Keratinocyte (primary cell): ENCODE measurements at regions not wholly inside any gene's neighbourhood (a gene's known extent, or its start where the extent isn't known, plus 50 kb on each side); places are given as distances from the start of the nearest gene placed in this dataset.

Experiments used
- DNase-seq: peaks from one replicate; pipeline ENCODE4 v3.0.0-alpha.2; 2011; ENCODE audit warnings: low read depth, missing footprints, low spot score
- FAIRE-seq: peaks from 2 replicates; lab custom pipeline; 2011; peaks lifted over from hg19 to GRCh38; lab: Jason Lieb, UNC
- H2AFZ ChIP-seq: 2 replicates; pipeline ENCODE4 v1.6.0; 2012; ENCODE audit warnings: low read length, control low read depth, inconsistent platforms; ENCODE audit not compliant: control insufficient read depth
- H3K27ac ChIP-seq: 2 replicates; pipeline ENCODE4 v1.5.1; 2011; ENCODE audit warnings: low read length; ENCODE audit not compliant: control insufficient read depth, insufficient read depth
- H3K27me3 ChIP-seq: 3 replicates; pipeline ENCODE4 v1.6.0; 2011; ENCODE audit warnings: low read length; ENCODE audit not compliant: control insufficient read depth, insufficient read depth; ENCODE audit errors: extremely low read depth
- H3K36me3 ChIP-seq, 2 experiments: 2 replicates in 1 of 2; 3 replicates in 1 of 2; pipeline ENCODE4 v1.5.1; 2011; ENCODE audit warnings: low read length in 2 of 2, mild to moderate bottlenecking in 1 of 2; ENCODE audit not compliant: control insufficient read depth in 2 of 2, insufficient read depth in 2 of 2; ENCODE audit errors: extremely low read depth in 1 of 2
- H3K4me1 ChIP-seq: 3 replicates; pipeline ENCODE4 v1.5.1; 2011; ENCODE audit warnings: low read length; ENCODE audit not compliant: control insufficient read depth, insufficient read depth; ENCODE audit errors: extremely low read depth
- H3K4me2 ChIP-seq: 3 replicates; pipeline ENCODE4 v1.6.0; 2011; ENCODE audit warnings: low read depth, low read length; ENCODE audit not compliant: control insufficient read depth, insufficient read depth; ENCODE audit errors: extremely low read depth
- H3K4me3 ChIP-seq, 3 experiments: fragments of 200-600 bp in 1 of 3; sonication (generic) in 1 of 3; 2 replicates in 2 of 3; 3 replicates in 1 of 3; pipeline ENCODE4 v1.5.1; 2011 to 2016; ENCODE audit warnings: low read length in 3 of 3, mild to moderate bottlenecking in 3 of 3, control low read depth in 2 of 3, inconsistent platforms in 1 of 3, low read depth in 1 of 3, mixed read lengths in 1 of 3, mixed run types in 1 of 3, moderate library complexity in 1 of 3; ENCODE audit not compliant: control insufficient read depth in 2 of 3, insufficient read depth in 2 of 3; ENCODE audit errors: extremely low read depth in 1 of 3
- H3K79me2 ChIP-seq: 2 replicates; pipeline ENCODE4 v1.6.0; 2012; ENCODE audit warnings: low read length; ENCODE audit not compliant: control insufficient read depth, insufficient read depth
- H3K9ac ChIP-seq: 3 replicates; pipeline ENCODE4 v1.6.0; 2011; ENCODE audit warnings: low read length; ENCODE audit not compliant: control insufficient read depth, insufficient read depth; ENCODE audit errors: extremely low read depth
- H3K9me1 ChIP-seq: 3 replicates; pipeline ENCODE4 v1.6.0; 2011; ENCODE audit warnings: low read length; ENCODE audit not compliant: control insufficient read depth, insufficient read depth; ENCODE audit errors: extremely low read depth
- H3K9me3 ChIP-seq: 2 replicates; pipeline ENCODE4 v1.5.1; 2012; ENCODE audit warnings: low read depth, low read length; ENCODE audit not compliant: control insufficient read depth
- H4K20me1 ChIP-seq: 3 replicates; pipeline ENCODE4 v1.6.0; 2011; ENCODE audit warnings: low read length; ENCODE audit not compliant: control insufficient read depth, insufficient read depth; ENCODE audit errors: extremely low read depth
- CTCF ChIP-seq, 3 experiments: IDR thresholded peaks in 1 of 3; conservative IDR thresholded peaks in 1 of 3; optimal IDR thresholded peaks in 1 of 3; 2 replicates in 2 of 3; 3 replicates in 1 of 3; pipeline versions ENCODE3 to v1.5.1; 2011; ENCODE audit warnings: low read length in 3 of 3, mild to moderate bottlenecking in 3 of 3, moderate library complexity in 2 of 3, control low read depth in 1 of 3, inconsistent platforms in 1 of 3; ENCODE audit not compliant: insufficient read depth in 2 of 3; ENCODE audit errors: extremely low read depth in 1 of 3
- EZH2 ChIP-seq: IDR thresholded peaks from one replicate; pipeline ENCODE4 v1.6.1; 2012; ENCODE audit warnings: inconsistent platforms, mild to moderate bottlenecking, low read length, moderate library complexity
- dilution Hi-C: fragments of 300-500 bp; cut with MboI; formaldehyde crosslinking; loops from one replicate; pipeline ENCODE4 v1.7.0; 2020; ENCODE audit warnings: low sequenced_read_pairs; ENCODE audit not compliant: extremely low pct_ligation_motif_present

GRCh38 chr15:58258501-58259292 lies 120.5 kb downstream of the AQP9 start:
- Histone ChIP-seq H3K4me1 (peaks cover 38% of the 10 kb centered on the region), H3K9me3 (peaks cover 3% of the 10 kb centered on the region), H3K4me2 (peak overlapping the region; percentile 45), H2AFZ (peak overlapping the region; percentile 46), H3K36me3 (no peaks in the 10 kb centered on the region), H3K9ac (peak overlapping the region; percentile 37), H3K79me2 (no peaks in the 10 kb centered on the region), H3K4me3 (no peak overlapping the region), H3K9me1 (no peaks in the 10 kb centered on the region), H3K27me3 (no peaks in the 10 kb centered on the region), H4K20me1 (no peaks in the 10 kb centered on the region), H3K27ac (peak overlapping the region; percentile 82)
- peak; percentile 67 for DNase-seq
- dilution Hi-C loops = no loop called here
- peak; percentile 97 for FAIRE-seq
- TF ChIP-seq EZH2 (no peak), CTCF (optimal IDR thresholded peaks at IDR 0.05 in 1 of 3, IDR thresholded peaks at IDR 0.05 in 1 of 3, conservative IDR thresholded peaks at IDR 0.05 in 1 of 3; ENCODE audit: extremely low read depth in 1 of 3, insufficient read depth in 2 of 3, low read length in 3 of 3) (no peak)

GRCh38 chr15:58260205-58260724 lies 122.1 kb downstream of the AQP9 start:
- peak overlapping the region; percentile 82 for H3K27ac ChIP-seq
- no peaks in the 10 kb centered on the region for H3K27me3 ChIP-seq
- no peaks in the 10 kb centered on the region for H3K79me2 ChIP-seq
- H3K4me2 ChIP-seq = peak overlapping the region; percentile 58
- dilution Hi-C loops = no loop called here
- no peaks in the 10 kb centered on the region for H3K36me3 ChIP-seq
- H3K9me1 ChIP-seq = no peaks in the 10 kb centered on the region
- no peak overlapping the region for H3K4me3 ChIP-seq
- peak overlapping the region; percentile 53 for H3K9ac ChIP-seq
- TF ChIP-seq EZH2 (no peak), CTCF (optimal IDR thresholded peaks at IDR 0.05 in 1 of 3, IDR thresholded peaks at IDR 0.05 in 1 of 3, conservative IDR thresholded peaks at IDR 0.05 in 1 of 3; ENCODE audit: extremely low read depth in 1 of 3, insufficient read depth in 2 of 3, low read length in 3 of 3) (no peak)
- DNase-seq (no peak), FAIRE-seq (peak; percentile 93)
- H4K20me1 ChIP-seq = no peaks in the 10 kb centered on the region
- no peaks in the 10 kb centered on the region for H3K9me3 ChIP-seq
- H3K4me1 ChIP-seq = peaks cover 38% of the 10 kb centered on the region
- peak overlapping the region; percentile 28 for H2AFZ ChIP-seq
